GM21737 (cell line): ENCODE measurements at regions not wholly inside any gene's neighbourhood (a gene's known extent, or its start where the extent isn't known, plus 50 kb on each side); places are given as distances from the start of the nearest gene placed in this dataset.
"Not testable (repeated sequence)": the region's sequence is repeated elsewhere in the genome, so short reads cannot be mapped to it uniquely, and the experiment has no call there.

ENCODE experiments used
- ATAC-seq: cut with Tn5 transposase; IDR thresholded peaks from one replicate; pipeline ENCODE4 v1.9.1; 2021; ENCODE audit warnings: mild to moderate bottlenecking, moderate library complexity; ENCODE audit not compliant: unreplicated experiment

DNA sequence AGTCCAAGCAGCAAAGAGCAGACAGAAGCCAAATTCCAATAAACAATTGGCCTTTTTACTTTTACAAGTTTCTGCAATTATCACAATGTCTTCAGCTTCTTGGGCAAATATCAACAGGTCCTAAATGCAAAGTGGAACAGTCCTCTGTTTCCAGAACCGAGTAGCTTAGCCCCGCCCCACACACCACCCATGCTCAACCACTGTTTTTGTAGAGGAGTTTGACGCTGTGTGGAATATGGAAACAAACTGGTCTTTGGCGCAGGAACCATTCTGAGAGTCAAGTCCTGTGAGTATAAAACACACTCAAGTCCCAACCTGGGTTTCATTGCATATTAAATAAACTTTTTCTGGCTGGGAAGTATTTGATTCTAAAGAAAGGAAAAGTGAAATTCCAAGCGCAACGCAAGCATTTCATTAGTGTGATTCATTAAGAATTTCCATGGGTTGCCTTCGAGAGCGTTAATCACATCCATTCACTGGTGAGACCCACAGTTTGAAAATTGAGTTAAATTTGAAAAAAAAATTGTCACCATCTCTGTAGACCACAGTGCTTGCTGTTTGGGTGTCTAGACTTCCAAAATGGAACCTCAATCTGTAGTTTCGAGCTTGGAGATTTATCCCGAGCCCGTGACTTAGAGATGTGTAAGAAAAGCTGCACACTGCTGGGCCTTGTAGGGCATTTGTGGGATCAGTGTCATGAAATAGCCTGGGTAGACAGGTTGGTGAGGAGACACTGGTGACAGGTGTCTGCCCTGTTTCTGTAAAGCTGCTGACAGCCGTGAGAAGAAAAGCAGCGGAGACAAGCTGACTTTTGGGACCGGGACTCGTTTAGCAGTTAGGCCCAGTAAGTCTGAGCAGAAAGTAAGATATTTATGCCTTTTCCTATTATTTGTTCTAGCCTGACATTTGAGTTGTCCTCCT, 96.1 kb downstream of the DAD1 start:
- ATAC-seq: no peak

DNA sequence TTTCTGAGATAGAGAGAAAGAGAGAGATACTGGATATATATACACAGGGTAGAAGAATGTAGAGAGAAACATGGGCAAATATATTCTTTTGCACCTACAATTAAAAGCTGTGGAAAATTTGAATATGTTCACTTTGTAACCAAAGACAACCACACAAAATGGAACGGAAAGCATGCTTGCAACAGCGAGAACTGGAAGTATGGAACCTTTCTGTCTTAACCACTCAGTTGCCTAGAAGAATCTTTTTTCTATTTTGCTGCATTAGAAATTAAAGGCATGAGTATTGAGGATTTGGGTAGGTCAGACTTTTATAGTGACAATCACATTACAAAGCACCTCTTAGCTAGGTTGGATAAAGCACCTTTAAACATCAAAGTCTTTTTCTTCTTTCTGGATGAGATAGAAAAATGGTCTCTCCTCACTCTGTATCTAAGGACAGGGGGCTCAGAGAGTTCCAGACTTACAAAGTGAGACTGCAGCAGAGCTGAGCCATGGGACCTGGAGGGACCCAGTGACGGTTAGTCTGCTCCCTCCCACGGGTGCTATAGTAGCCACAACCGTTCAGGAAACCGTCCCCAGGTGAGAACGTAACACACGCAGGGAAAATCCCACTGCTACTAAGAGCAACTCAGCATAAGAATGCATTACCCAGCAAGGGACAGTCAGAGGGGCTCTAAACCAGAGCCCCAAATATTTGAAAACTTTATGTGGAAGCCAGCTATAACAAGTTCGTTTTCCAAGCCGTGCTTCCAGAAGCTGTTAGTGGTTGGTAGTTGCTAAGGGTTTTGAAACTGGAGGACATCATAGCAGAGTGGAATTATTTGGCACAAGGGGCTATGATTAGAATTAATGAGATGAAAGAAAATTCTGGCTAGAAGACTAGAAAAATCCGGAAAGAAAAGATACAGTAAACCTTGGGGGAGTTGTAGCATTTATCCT, 97.1 kb downstream of the DAD1 start:
- ATAC-seq: no peak

DNA sequence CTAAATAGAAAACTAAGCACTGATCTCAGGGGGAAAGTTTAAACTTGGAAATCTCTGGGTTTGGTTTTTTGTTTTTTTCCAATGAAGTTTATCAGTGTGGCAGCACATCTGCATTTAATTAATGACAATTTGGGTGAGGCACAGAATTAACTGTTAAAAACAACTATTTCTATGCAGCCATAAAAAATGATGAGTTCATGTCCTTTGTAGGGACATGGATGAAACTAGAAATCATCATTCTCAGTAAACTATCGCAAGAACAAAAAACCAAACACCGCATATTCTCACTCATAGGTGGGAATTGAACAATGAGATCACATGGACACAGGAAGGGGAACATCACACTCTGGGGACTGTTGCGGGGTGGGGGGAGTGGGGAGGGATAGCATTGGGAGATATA, 98.0 kb downstream of the DAD1 start:
- ATAC-seq: not testable (repeated sequence)

DNA sequence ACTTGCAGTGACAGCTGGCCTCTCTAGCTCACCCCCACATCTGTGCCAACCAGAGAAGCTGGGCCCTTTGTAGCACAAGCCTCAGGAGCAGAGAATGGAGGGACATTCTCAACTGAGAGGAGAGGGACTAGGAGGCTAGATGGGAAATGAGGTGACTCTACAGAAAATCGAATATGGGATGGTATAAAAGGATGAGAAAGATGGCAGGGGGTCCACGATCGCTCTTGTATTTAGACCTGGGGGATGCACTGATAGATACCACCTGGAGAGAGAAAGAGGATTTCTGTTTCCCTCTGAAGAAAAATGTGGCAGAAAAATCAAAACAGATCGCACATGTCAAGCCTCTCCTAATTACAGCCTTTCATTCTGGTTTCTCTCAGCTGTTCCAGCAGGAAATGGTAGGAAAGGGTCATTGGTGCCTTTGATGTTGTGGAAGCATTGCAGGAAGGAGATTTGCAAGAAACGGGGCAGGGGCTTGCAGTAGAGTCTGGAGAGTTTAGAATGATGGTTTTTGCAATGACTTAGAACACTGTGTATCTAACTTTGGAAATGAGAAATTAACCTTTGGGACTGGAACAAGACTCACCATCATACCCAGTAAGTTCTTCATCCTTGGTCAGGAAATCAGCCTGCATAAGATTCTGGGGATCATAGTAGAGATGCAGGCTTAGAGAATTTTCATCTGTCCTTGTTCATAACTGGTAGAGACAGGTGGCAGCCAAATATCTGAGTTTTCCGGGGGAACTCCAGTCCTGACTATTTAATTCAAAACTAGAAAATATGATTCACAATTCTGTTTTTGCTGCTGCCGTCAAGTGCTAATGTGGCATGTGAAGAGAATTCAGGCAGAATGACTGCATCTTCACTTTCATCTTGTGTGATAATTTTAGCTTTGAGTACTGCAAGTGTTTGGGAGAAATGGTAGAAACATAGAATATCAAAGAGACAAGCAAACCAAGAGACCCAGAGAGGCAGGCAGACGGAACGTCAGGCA, 98.8 kb downstream of the DAD1 start:
- ATAC-seq: no peak

DNA sequence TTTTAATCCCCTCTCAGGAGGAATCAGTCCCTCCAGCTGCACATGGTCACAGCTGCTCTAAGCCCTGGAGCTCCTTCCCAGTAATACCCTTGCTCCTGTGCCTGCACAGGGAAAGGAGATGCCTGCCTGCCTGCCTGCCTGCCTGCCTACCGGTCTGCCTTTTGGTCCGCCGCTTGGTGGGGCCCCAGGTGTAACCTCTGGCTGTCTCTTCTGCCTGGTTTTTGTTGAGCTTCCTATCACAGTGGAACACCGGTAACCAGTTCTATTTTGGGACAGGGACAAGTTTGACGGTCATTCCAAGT, 99.8 kb downstream of the DAD1 start:
- no peak for ATAC-seq

DNA sequence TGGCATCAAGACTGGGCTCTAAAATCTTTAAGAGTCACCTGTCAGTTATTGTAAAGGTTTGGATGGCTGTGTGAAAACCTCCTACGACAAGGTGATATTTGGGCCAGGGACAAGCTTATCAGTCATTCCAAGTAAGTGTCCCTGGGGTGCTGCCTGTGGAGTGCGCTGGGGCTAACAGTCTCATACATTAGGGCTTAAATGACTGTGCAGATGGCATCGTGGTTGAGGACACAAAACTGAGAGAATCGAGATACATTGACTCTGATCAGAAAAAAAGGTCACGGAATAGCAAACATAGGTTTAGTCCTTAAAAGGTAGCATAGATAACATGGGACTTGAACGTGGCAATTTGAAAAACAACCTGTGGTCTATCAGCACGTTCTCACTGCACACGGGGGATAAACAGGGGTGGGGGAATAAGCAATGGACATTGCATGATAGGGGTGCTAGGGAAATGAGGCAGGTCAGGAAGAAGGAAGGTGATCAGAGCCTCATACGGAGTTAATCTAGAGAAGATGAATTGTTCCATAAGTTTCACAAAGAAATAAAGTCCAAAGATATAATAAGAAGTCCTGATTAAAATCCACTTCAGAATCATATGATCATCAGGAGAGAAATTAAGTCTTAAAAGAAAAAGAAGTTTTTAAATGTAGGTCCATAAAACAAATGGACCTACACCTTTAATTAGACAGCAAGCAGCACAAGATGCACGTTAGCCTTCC, 100.3 kb downstream of the DAD1 start:
- no peak for ATAC-seq

DNA sequence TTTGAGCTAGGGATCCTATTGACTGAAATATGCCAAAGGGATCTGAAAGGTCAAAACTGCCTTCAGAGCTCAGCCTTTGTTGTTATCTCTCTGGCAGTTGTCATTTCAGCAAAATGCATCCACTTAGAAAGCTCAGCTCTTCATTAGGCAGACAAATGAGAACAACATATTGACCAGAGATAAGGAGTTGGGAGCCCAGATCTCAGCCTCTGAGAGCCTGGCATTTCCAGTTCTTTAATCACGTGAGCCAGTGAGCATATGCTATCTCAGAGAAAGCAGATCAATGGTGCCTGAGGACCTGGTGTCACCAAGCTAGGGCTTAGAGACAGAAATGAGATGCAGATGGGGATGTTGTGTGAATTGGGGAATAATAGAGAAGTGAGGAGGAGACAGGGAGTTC, 101.1 kb downstream of the DAD1 start:
- ATAC-seq: no peak

DNA sequence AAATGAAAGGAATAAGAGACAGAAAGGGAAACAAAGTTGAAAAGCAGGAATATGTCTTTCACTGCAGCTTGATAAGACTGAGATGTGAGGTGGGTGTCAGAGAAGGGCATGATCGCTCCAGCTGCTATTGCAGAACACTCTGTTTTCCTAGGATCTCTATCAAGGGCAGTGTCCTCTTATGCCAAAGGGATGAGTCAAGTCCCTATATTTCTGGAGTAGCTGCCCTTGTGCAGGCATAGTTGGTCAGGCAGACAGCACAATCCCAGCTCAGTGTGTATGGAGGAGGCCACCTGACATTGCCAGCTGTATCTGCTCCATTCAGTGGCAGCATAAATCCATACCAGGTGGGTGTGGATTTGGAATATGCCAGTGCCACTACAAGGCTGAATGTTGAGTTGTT, 101.6 kb downstream of the DAD1 start:
- ATAC-seq: no peak

DNA sequence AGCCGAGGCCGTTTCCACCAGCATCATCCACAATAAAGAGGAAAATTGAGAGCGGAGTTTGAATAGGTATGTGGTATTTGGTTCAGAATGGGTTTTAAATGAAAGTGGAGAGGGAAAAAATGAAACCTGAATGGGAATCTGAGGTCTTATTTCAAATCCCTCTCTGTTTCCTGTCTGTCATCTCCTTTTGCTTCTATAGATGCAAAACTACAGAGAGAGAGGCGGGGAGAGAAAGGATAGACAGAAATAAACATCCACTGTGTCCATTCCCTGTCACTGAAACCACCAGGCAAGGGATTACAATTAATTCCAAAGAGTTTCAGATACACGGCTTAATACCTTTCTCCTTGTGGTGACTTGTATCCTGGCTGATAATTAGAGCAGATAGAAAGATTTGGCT, 102.3 kb downstream of the DAD1 start:
- ATAC-seq: no peak

DNA sequence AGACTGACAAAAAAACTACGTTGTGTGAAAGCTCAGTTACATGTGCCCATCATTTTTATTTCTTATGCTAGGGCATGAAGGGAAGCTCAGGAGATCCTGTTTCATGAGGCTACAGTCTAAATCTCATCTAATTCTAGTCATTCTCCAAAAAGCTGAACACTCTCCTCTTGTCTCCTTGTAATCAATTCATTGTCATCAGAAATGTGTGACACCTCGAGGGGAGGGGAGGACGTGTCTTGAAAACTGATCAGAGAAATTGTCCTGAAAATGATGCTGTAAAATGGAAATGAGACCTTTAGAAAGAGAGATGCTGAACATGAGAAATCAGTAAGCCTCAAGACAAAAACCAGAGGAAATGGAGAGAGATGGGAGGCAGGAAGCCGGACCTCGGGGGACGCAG, 103.4 kb downstream of the DAD1 start:
- no peak for ATAC-seq

DNA sequence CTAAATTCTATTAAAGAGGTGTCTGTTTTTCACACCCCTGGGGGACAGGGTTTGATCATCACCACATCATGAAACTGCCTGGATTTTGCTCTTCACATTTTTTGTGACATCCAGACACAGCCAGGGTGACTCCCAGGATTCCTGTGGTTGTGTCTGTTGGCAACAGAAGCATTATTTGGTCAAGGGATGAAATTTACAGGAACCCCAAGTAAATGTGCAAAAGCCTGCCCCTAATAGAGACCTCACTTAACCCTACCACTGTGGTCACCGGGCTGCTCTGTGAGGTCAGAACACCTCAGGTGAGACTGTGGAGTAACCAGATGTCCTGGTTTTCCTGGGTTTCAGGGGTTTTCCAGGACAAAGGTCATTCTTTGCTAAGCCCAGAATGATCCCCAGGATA, 103.8 kb downstream of the DAD1 start:
- ATAC-seq: no peak

DNA sequence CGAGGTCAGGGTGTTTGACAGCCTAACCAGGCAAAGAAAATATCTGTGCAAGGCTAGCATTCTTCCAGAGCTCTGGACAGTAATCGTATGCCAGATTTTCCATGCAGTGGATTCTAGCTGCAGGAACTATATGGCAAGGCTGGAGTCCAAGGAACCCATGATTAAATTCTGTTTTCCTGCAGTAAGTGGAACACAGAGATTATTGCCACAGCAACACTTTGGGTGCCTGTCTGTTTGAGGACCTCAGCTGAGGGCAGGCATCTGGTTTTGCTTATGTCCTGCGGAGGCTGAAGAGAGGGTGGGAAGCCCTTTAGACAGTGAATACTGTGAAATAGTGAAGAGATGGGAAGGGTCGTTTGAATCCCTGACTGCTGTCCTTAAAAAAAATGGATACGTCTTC, 104.4 kb downstream of the DAD1 start:
- ATAC-seq: no peak

DNA sequence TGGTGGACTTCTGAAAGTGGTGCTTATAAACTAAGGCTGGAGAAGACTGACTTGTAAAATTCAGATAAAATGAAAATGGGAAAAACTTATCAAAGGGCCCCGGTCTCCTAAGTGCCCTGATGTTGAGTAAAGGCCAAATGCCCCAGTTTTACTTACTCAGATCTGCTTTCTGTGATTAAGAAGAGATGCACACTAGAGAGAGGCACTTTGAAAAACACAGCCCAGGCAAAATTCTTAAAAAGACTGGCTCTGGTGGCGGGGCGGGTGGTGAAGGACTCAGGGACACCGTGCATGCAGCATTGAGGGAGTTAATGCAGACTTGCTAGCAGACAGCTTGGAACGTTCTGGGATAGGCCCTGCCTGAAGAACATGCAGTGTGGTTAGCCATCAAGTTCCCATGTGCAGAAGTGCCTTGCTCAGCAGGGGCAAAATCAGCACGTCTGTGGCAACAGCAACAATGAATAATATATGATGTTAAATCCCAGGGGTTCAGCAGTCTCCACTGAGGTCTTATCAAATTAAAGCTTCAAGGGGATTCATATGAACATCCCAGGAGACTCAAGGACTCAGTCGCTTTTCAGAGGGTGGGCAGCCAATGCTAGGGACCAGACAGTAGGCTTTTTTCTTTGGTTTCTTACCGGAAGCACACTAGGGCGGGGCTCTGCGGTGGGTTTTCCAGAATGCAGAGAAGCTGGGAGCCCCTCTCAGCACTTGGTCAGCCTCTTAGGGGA, 105.0 kb downstream of the DAD1 start:
- ATAC-seq: no peak

DNA sequence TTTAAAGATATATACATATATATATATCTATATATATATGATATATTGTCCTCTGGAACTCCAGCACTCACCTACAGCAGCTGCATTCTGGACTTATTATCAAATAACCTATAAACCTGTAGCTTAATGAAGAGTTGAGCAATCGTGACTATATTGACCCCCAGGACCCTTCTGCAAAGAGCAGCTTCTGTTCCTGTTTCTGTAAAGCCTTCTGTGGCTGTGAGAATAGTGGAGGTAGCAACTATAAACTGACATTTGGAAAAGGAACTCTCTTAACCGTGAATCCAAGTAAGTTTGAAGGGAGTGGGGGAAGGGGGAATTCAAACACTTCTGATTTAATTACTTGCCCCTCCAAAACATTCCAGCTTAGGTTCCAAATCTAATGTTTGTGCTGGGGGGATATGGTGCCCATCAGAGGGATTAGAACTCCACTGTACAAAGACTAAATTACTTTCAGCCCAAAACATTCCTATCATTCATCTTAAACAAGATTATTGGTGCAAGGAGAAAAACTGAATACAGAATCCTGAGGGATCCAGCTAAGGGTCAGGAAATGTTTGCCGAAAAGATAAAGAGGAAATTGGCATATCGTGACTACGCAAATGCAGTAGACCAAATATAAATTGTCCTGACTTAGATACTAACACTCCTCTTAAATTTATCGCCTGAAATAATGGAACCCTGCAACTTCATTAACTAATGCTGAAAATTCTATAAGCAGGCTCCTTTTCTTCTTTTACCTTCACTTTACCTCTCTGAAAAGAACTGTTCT, 106.1 kb downstream of the DAD1 start:
- ATAC-seq: no peak

DNA sequence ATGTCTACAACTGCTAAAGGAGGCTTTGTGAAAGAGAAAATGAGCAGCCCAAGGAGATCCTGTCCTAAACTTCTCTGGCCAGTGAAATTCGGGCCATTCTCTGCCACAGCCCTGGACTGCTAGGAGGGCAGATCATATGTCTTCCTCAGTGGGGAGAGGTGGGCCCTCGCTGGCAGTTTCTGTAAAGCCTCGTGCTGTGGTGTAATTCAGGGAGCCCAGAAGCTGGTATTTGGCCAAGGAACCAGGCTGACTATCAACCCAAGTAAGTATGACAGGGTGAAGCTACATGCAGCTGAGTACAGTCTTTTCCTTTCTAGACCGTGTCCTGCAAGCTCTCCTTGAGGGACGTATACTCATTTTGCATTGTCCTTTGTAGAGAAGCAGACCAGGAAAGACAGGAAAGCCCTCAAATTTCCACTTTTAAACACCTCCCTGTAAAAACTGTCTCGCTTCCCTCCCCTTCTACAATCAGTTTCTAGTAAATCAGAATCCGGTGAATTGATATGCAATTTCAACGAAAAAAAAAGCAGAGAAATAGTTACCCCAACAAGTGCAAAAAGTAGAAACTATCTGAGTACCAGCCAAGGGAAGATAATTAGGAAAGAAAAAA, 106.8 kb downstream of the DAD1 start:
- ATAC-seq: no peak

DNA sequence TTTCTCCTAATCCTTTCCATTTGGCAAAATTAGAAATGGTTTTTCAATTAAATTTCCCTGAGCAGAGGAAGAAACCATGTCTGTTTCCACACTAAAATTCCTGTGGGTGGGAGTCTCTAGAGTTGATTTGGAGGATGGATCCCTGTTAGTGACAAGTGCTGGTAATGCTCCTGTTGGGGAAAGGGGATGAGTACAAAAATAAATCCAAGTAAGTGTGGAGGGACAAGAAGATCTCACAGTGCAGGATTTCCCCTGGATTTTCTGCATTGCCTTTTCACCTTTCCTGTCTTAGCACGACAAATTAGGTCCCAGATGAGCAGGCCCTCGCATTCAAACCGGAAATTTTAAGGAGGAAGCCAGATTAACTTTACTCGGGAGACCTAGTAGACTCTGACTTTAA, 107.5 kb downstream of the DAD1 start:
- no peak for ATAC-seq

DNA sequence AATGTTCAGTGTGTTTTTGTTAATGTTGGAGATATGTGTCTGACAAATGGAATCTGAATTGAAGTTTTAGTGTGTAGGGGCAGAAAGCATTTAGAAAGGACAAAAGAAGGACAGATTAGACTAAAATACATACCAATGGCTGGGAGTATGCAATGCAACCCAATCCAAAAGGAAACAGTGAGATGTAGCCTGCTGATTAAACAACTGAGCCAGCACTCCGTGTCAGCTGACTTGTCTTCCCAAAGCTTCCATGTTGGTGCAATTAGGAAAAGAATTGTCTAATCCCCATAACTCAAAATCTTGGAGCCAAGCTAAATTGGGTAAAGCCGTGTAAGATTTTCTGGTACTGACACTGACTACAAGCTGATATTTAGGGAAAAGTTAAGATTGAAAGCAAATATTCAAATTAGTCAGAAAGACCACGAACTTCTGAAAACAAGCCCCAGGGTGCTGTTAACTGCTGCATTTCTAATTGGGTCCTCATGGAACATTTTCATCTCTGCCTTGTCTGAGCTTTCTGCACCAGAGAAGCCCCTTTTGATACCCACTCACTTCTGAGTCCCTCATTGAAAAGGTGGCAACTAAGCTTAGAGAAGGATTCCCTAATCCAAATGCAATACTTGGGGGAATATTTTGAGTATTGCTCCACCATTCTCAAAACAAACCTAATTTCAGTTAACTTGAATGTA, 109.1 kb downstream of the DAD1 start:
- no peak for ATAC-seq

DNA sequence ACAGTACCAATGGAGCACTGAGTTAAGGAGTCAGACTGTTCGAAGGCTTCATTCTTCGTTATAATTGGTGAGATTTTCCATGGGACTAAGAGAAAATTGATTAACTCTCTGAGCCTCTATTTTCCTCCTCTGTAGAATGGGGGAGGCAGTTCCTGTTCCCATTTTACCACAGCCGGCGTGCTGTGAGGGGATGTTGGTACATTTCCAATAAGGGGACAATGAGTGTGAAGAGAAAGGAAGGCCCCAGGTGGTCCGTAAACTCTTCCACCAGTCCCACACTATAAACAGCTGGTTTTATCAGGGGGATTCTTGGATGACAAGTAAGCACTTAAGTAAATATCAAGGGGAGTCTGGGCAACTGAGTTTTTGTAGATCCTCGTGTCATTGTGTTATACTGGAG, 109.9 kb downstream of the DAD1 start:
- ATAC-seq: no peak
